WTC11 (cell line): ENCODE measurements at regions not wholly inside any gene's neighbourhood (a gene's known extent, or its start where the extent isn't known, plus 50 kb on each side); places are given as distances from the start of the nearest gene placed in this dataset.

ENCODE experiments used
- ATAC-seq: fragments of 200-7000 bp; cut with Tn5 transposase; 2 replicates; pipeline ENCODE4 v1.10.0; 2021; ENCODE audit warnings: mild to moderate bottlenecking, moderate library complexity
- CTCF ChIA-PET: fragments of 300-600 bp; sonication (Branson Sonifier 250); formaldehyde crosslinking; loops from one replicate; lab custom pipeline; 2021; ENCODE audit warnings: antibody characterized with exemption; lab: Charles Lee
- POLR2A ChIA-PET: fragments of 350-600 bp; sonication (Branson Sonifier 250); formaldehyde crosslinking; loops from one replicate; lab custom pipeline; 2021; ENCODE audit warnings: antibody characterized with exemption; lab: Charles Lee
- DNase-seq: peaks from one replicate; pipeline ENCODE4 v3.0.0; 2021; ENCODE audit warnings: low spot score
- H3K27ac Mint-ChIP-seq: 2 replicates; pipeline ENCODE4 v1.8.0; 2021; ENCODE audit warnings: mixed read lengths
- H3K27me3 Mint-ChIP-seq: 2 replicates; pipeline ENCODE4 v1.8.0; 2021; ENCODE audit warnings: low read depth, mild to moderate bottlenecking, moderate library complexity, mixed read lengths
- H3K36me3 Mint-ChIP-seq: 2 replicates; pipeline ENCODE4 v1.8.0; 2021; ENCODE audit warnings: mixed read lengths
- H3K4me1 Mint-ChIP-seq: 2 replicates; pipeline ENCODE4 v1.8.0; 2022; ENCODE audit warnings: mixed read lengths
- H3K4me3 Mint-ChIP-seq: 2 replicates; pipeline ENCODE4 v1.8.0; 2021; ENCODE audit warnings: mild to moderate bottlenecking, moderate library complexity, mixed read lengths
- H3K9me3 Mint-ChIP-seq: 2 replicates; pipeline ENCODE4 v1.8.0; 2021; ENCODE audit warnings: mixed read lengths
- ATF3 ChIP-seq: sonication (generic); formaldehyde crosslinking; conservative IDR thresholded peaks from 2 replicates; pipeline ENCODE4 v1.8.1; 2022; ENCODE audit warnings: mild to moderate bottlenecking, missing genetic modification reagents
- FOXJ3 ChIP-seq: sonication (generic); formaldehyde crosslinking; IDR thresholded peaks from 2 replicates; pipeline ENCODE4 v1.9.0; 2021; ENCODE audit warnings: missing genetic modification reagents, mild to moderate bottlenecking, borderline replicate concordance
- FOXP1 ChIP-seq: sonication (generic); formaldehyde crosslinking; IDR thresholded peaks from 2 replicates; pipeline ENCODE4 v1.8.0; 2022; ENCODE audit warnings: missing genetic modification reagents, mild to moderate bottlenecking, moderate library complexity, borderline replicate concordance
- GRHL2 ChIP-seq: fragments of 250-450 bp; sonication (Bioruptor Pico); IDR thresholded peaks from 2 replicates; pipeline ENCODE4 v1.8.0; 2022; ENCODE audit warnings: mild to moderate bottlenecking, moderate library complexity; ENCODE audit not compliant: insufficient replicate concordance, severe bottlenecking
- GTF2I ChIP-seq: fragments of 250-450 bp; sonication (Bioruptor Pico); conservative IDR thresholded peaks from 2 replicates; pipeline ENCODE4 v1.4.0; 2021; ENCODE audit warnings: mild to moderate bottlenecking
- HMGXB4 ChIP-seq: sonication (generic); formaldehyde crosslinking; IDR thresholded peaks from 2 replicates; pipeline ENCODE4 v1.8.1; 2023; ENCODE audit warnings: mild to moderate bottlenecking, moderate library complexity, missing genetic modification reagents
- JAZF1 ChIP-seq: fragments of 250-450 bp; sonication (Bioruptor Pico); IDR thresholded peaks from 2 replicates; pipeline ENCODE4 v1.9.0; 2021; ENCODE audit warnings: moderate library complexity, mild to moderate bottlenecking, inconsistent platforms
- MAX ChIP-seq: sonication (generic); formaldehyde crosslinking; IDR thresholded peaks from 2 replicates; pipeline ENCODE4 v1.8.0; 2022; ENCODE audit warnings: mild to moderate bottlenecking, missing genetic modification reagents
- NFATC4 ChIP-seq: fragments of 250-450 bp; sonication (Bioruptor Pico); IDR thresholded peaks from 2 replicates; pipeline ENCODE4 v1.9.0; 2021; ENCODE audit warnings: mild to moderate bottlenecking
- OVOL2 ChIP-seq: fragments of 250-450 bp; sonication (Bioruptor Pico); IDR thresholded peaks from 2 replicates; pipeline ENCODE4 v1.9.0; 2021; ENCODE audit warnings: mild to moderate bottlenecking, borderline replicate concordance
- PRRX2 ChIP-seq: fragments of 250-450 bp; sonication (Bioruptor Pico); IDR thresholded peaks from 2 replicates; pipeline ENCODE4 v1.8.0; 2021; ENCODE audit warnings: mild to moderate bottlenecking
- RELA ChIP-seq: sonication (generic); formaldehyde crosslinking; IDR thresholded peaks from 2 replicates; pipeline ENCODE4 v1.8.1; 2022; ENCODE audit warnings: missing genetic modification reagents, mild to moderate bottlenecking, borderline replicate concordance
- SMAD3 ChIP-seq: sonication (generic); formaldehyde crosslinking; IDR thresholded peaks from 2 replicates; pipeline ENCODE4 v1.8.0; 2022; ENCODE audit warnings: missing genetic modification reagents, mild to moderate bottlenecking, borderline replicate concordance
- SMAD4 ChIP-seq: sonication (generic); formaldehyde crosslinking; IDR thresholded peaks from 2 replicates; pipeline ENCODE4 v1.8.0; 2022; ENCODE audit warnings: mild to moderate bottlenecking, missing genetic modification reagents
- SP1 ChIP-seq: sonication (generic); formaldehyde crosslinking; conservative IDR thresholded peaks from 2 replicates; pipeline ENCODE4 v1.8.1; 2022; ENCODE audit warnings: missing genetic modification reagents
- TP53 ChIP-seq: sonication (generic); formaldehyde crosslinking; IDR thresholded peaks from 2 replicates; pipeline ENCODE4 v1.8.1; 2023; ENCODE audit warnings: mild to moderate bottlenecking, missing genetic modification reagents
- ZNF138 ChIP-seq: sonication (generic); formaldehyde crosslinking; conservative IDR thresholded peaks from 2 replicates; pipeline ENCODE4 v1.8.1; 2022; ENCODE audit warnings: mild to moderate bottlenecking, moderate library complexity, missing genetic modification reagents
- ZNF219 ChIP-seq: sonication (generic); formaldehyde crosslinking; IDR thresholded peaks from 2 replicates; pipeline ENCODE4 v1.8.0; 2023; ENCODE audit warnings: missing genetic modification reagents, mild to moderate bottlenecking, borderline replicate concordance
- ZNF396 ChIP-seq: fragments of 250-450 bp; sonication (Bioruptor Pico); IDR thresholded peaks from 2 replicates; pipeline ENCODE4 v1.8.0; 2021; ENCODE audit warnings: mild to moderate bottlenecking, moderate library complexity, borderline replicate concordance
- TF ChIP-seq, protein P1 (sequence below): fragments of 200-600 bp; IDR thresholded peaks from 2 replicates; pipeline ENCODE4 v1.8.0; 2022; ENCODE audit warnings: antibody characterized with exemption
- TF ChIP-seq, protein P2 (sequence below): sonication (generic); formaldehyde crosslinking; IDR thresholded peaks from 2 replicates; pipeline ENCODE4 v1.8.1; 2022; ENCODE audit warnings: missing genetic modification reagents, borderline replicate concordance
- TF ChIP-seq, protein P3 (sequence below): sonication (generic); formaldehyde crosslinking; IDR thresholded peaks from 2 replicates; pipeline ENCODE4 v1.8.0; 2023; ENCODE audit warnings: missing genetic modification reagents
- TF ChIP-seq, protein P4 (sequence below): sonication (generic); formaldehyde crosslinking; conservative IDR thresholded peaks from 2 replicates; pipeline ENCODE4 v1.8.1; 2023; ENCODE audit warnings: mild to moderate bottlenecking, low read depth, missing genetic modification reagents, moderate library complexity

DNA sequence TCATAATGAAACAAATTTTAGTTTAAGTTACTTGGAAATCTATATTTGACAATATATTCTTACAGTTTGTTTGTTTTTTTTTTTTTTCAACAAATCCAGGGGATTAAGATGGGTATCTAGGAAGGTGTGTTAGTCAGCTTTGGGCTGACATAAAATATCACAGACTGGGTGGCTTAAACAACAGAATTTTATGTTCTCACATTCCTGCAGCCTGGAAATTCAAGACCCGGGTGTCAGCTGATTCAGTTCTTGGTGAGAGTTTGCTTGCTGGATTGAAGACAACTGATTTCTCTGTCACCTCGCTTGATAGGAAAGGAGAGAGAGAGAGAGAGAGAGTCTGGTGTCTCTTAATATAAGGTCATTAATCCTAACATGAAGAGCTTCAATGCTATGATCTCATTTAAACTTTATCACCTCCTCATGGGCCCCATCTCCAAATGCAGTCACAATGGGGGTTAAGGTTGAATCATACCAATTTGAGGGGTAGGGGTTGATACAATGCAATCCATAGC is 465.2 kb downstream of the CENPC start:
- Mint-ChIP-seq H3K36me3 (no peaks in the 10 kb centered on the region), H3K4me1 (peaks cover 45% of the 10 kb centered on the region), H3K4me3 (no peak overlapping the region), H3K9me3 (peaks cover 6% of the 10 kb centered on the region), H3K27ac (no peak overlapping the region), H3K27me3 (no peaks in the 10 kb centered on the region)
- CTCF ChIA-PET = interaction anchor here (1.5 kb wide), 1 partner anchor 247 kb away, joined by 3 read pairs; no protein-coding TSS in a partner anchor
- DNase-seq = no peak
- TF ChIP-seq, protein P1, sequence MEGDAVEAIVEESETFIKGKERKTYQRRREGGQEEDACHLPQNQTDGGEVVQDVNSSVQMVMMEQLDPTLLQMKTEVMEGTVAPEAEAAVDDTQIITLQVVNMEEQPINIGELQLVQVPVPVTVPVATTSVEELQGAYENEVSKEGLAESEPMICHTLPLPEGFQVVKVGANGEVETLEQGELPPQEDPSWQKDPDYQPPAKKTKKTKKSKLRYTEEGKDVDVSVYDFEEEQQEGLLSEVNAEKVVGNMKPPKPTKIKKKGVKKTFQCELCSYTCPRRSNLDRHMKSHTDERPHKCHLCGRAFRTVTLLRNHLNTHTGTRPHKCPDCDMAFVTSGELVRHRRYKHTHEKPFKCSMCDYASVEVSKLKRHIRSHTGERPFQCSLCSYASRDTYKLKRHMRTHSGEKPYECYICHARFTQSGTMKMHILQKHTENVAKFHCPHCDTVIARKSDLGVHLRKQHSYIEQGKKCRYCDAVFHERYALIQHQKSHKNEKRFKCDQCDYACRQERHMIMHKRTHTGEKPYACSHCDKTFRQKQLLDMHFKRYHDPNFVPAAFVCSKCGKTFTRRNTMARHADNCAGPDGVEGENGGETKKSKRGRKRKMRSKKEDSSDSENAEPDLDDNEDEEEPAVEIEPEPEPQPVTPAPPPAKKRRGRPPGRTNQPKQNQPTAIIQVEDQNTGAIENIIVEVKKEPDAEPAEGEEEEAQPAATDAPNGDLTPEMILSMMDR = no peak
- TF ChIP-seq, protein P2, sequence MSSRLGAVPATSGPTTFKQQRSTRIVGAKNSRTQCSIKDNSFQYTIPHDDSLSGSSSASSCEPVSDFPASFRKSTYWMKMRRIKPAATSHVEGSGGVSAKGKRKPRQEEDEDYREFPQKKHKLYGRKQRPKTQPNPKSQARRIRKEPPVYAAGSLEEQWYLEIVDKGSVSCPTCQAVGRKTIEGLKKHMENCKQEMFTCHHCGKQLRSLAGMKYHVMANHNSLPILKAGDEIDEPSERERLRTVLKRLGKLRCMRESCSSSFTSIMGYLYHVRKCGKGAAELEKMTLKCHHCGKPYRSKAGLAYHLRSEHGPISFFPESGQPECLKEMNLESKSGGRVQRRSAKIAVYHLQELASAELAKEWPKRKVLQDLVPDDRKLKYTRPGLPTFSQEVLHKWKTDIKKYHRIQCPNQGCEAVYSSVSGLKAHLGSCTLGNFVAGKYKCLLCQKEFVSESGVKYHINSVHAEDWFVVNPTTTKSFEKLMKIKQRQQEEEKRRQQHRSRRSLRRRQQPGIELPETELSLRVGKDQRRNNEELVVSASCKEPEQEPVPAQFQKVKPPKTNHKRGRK (CRISPR knock-in tag) = no peak
- TF ChIP-seq SMAD4 (no peak), PRRX2 (CRISPR knock-in tag) (no peak), ZNF138 (CRISPR knock-in tag) (no peak), GTF2I (CRISPR knock-in tag) (no peak), FOXJ3 (CRISPR knock-in tag) (no peak)
- TF ChIP-seq, protein P3, sequence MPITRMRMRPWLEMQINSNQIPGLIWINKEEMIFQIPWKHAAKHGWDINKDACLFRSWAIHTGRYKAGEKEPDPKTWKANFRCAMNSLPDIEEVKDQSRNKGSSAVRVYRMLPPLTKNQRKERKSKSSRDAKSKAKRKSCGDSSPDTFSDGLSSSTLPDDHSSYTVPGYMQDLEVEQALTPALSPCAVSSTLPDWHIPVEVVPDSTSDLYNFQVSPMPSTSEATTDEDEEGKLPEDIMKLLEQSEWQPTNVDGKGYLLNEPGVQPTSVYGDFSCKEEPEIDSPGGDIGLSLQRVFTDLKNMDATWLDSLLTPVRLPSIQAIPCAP (CRISPR knock-in tag) = no peak
- POLR2A ChIA-PET = no interaction called here
- ATAC-seq = no peak

GRCh38 chr4:67071641-67072040 is 473.7 kb downstream of the CENPC start:
- Mint-ChIP-seq H3K4me1 (peaks cover 12% of the 10 kb centered on the region), H3K27ac (no peak overlapping the region), H3K27me3 (peaks cover 2% of the 10 kb centered on the region; the same call in 1 of the 2 replicates), H3K36me3 (peaks cover 24% of the 10 kb centered on the region), H3K9me3 (peaks cover 31% of the 10 kb centered on the region), H3K4me3 (no peak overlapping the region)
- DNase-seq (no peak), ATAC-seq (no peak)
- TF ChIP-seq MAX (CRISPR knock-in tag) (no peak), ZNF396 (no peak), SP1 (CRISPR knock-in tag) (no peak), SMAD3 (CRISPR knock-in tag) (no peak), JAZF1 (no peak), NFATC4 (CRISPR knock-in tag) (no peak), OVOL2 (no peak), RELA (CRISPR knock-in tag) (no peak), ATF3 (CRISPR knock-in tag) (no peak), TP53 (CRISPR knock-in tag) (no peak), ZNF219 (CRISPR knock-in tag) (no peak), GRHL2 (CRISPR knock-in tag) (no peak), PRRX2 (CRISPR knock-in tag) (no peak), HMGXB4 (CRISPR knock-in tag) (no peak), FOXP1 (CRISPR knock-in tag) (no peak)
- TF ChIP-seq, protein P1 = no peak
- TF ChIP-seq, protein P3 (CRISPR knock-in tag) = no peak
- TF ChIP-seq, protein P4, sequence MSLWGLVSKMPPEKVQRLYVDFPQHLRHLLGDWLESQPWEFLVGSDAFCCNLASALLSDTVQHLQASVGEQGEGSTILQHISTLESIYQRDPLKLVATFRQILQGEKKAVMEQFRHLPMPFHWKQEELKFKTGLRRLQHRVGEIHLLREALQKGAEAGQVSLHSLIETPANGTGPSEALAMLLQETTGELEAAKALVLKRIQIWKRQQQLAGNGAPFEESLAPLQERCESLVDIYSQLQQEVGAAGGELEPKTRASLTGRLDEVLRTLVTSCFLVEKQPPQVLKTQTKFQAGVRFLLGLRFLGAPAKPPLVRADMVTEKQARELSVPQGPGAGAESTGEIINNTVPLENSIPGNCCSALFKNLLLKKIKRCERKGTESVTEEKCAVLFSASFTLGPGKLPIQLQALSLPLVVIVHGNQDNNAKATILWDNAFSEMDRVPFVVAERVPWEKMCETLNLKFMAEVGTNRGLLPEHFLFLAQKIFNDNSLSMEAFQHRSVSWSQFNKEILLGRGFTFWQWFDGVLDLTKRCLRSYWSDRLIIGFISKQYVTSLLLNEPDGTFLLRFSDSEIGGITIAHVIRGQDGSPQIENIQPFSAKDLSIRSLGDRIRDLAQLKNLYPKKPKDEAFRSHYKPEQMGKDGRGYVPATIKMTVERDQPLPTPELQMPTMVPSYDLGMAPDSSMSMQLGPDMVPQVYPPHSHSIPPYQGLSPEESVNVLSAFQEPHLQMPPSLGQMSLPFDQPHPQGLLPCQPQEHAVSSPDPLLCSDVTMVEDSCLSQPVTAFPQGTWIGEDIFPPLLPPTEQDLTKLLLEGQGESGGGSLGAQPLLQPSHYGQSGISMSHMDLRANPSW (CRISPR knock-in tag) = no peak
- ChIA-PET CTCF (no interaction called here), POLR2A (no interaction called here)
